Neural cell (in vitro differentiated cells): ENCODE measurements at regions not wholly inside any gene's neighbourhood (a gene's known extent, or its start where the extent isn't known, plus 50 kb on each side); places are given as distances from the start of the nearest gene placed in this dataset.

Experiments used
- H2AFZ ChIP-seq: fragments of 200-600, 300-800 bp; sonication (generic), shearing (Covaris generic); 2 replicates; pipeline ENCODE4 v1.6.0; 2014; ENCODE audit warnings: low read depth, mild to moderate bottlenecking, antibody characterized with exemption, low read length, moderate library complexity
- H3F3A ChIP-seq: fragments of 200-600 bp; shearing (Covaris generic); 2 replicates; pipeline ENCODE4 v1.6.1; 2016; ENCODE audit warnings: mild to moderate bottlenecking, moderate library complexity, mixed read lengths, antibody characterized with exemption, low read length; ENCODE audit not compliant: insufficient read depth, poor library complexity, severe bottlenecking
- H3K27ac ChIP-seq: fragments of 200-600, 300-800 bp; sonication (generic), shearing (Covaris generic); 2 replicates; pipeline ENCODE4 v1.5.1; 2014; ENCODE audit warnings: mild to moderate bottlenecking, low read length, moderate library complexity
- H3K27me3 ChIP-seq: fragments of 300-800, 200-600 bp; sonication (generic), shearing (Covaris generic); 2 replicates; pipeline ENCODE4 v1.6.0; 2014; ENCODE audit warnings: mild to moderate bottlenecking, low read depth, low read length, moderate library complexity; ENCODE audit not compliant: insufficient read depth
- H3K36me3 ChIP-seq: fragments of 300-800, 200-600 bp; sonication (generic), shearing (Covaris generic); 2 replicates; pipeline ENCODE4 v1.5.1; 2014; ENCODE audit warnings: mild to moderate bottlenecking, antibody characterized with exemption, low read length, moderate library complexity; ENCODE audit not compliant: insufficient read depth
- H3K4me2 ChIP-seq: fragments of 300-800, 200-600 bp; sonication (generic), shearing (Covaris generic); 2 replicates; pipeline ENCODE4 v1.6.0; 2014; ENCODE audit warnings: mild to moderate bottlenecking, low read length
- H3K4me3 ChIP-seq: fragments of 300-800, 200-600 bp; sonication (generic), shearing (Covaris generic); 2 replicates; pipeline ENCODE4 v1.5.1; 2014; ENCODE audit warnings: mild to moderate bottlenecking, low read length, moderate library complexity
- H3K79me2 ChIP-seq: fragments of 200-600 bp; shearing (Covaris generic); replicated peaks from 2 replicates; pipeline ENCODE4 v1.6.0; 2014; ENCODE audit warnings: mild to moderate bottlenecking, low read length, moderate library complexity; ENCODE audit not compliant: insufficient read depth
- H3K9ac ChIP-seq: fragments of 300-800, 200-600 bp; sonication (generic), shearing (Covaris generic); 2 replicates; pipeline ENCODE4 v1.6.1; 2016; ENCODE audit warnings: mild to moderate bottlenecking, low read length, mixed read lengths
- H3K9me2 ChIP-seq: fragments of 200-600 bp; shearing (Covaris generic); 2 replicates; pipeline ENCODE4 v1.6.1; 2016; ENCODE audit warnings: mild to moderate bottlenecking, low read length, mixed read lengths; ENCODE audit not compliant: insufficient read depth
- H3K9me3 ChIP-seq: fragments of 200-600, 300-800 bp; sonication (generic), shearing (Covaris generic); 2 replicates; pipeline ENCODE4 v1.6.1; 2016; ENCODE audit warnings: mild to moderate bottlenecking, mixed run types, low read length, moderate library complexity, mixed read lengths
- H4K20me1 ChIP-seq: fragments of 200-600 bp; shearing (Covaris generic); 2 replicates; pipeline ENCODE4 v1.6.1; 2016; ENCODE audit warnings: mild to moderate bottlenecking, mixed run types; ENCODE audit not compliant: insufficient read depth
- CTCF ChIP-seq: fragments of 450-650 bp; IDR thresholded peaks from 2 replicates; pipeline ENCODE4 v1.5.1; 2014; ENCODE audit warnings: antibody characterized with exemption, mild to moderate bottlenecking, moderate library complexity; ENCODE audit not compliant: poor library complexity, severe bottlenecking
- EP300 ChIP-seq: fragments of 450-650 bp; conservative IDR thresholded peaks from 2 replicates; pipeline ENCODE4 v1.6.1; 2014; ENCODE audit warnings: antibody characterized with exemption, mild to moderate bottlenecking, moderate library complexity; ENCODE audit not compliant: poor library complexity, severe bottlenecking
- EZH2 ChIP-seq: fragments of 200-600, 300-800 bp; shearing (Covaris generic), sonication (generic); IDR thresholded peaks from 2 replicates; pipeline ENCODE4 v1.6.1; 2014; ENCODE audit warnings: antibody characterized with exemption, low read length, borderline replicate concordance, mild to moderate bottlenecking; ENCODE audit not compliant: insufficient read depth, poor library complexity, severe bottlenecking
- MXI1 ChIP-seq: fragments of 450-650 bp; conservative IDR thresholded peaks from 2 replicates; pipeline ENCODE4 v1.6.1; 2014; ENCODE audit warnings: antibody characterized with exemption, mild to moderate bottlenecking; ENCODE audit not compliant: poor library complexity, severe bottlenecking
- POLR2AphosphoS5 ChIP-seq: IDR thresholded peaks from 2 replicates; pipeline ENCODE4 v1.6.1; 2012
- RAD21 ChIP-seq: fragments of 450-650 bp; conservative IDR thresholded peaks from 2 replicates; pipeline ENCODE4 v1.6.1; 2014; ENCODE audit warnings: antibody characterized with exemption, mild to moderate bottlenecking, moderate library complexity
- REST ChIP-seq: IDR thresholded peaks from 2 replicates; pipeline ENCODE4 v1.6.1; 2012; ENCODE audit warnings: borderline replicate concordance
- SMC3 ChIP-seq: fragments of 450-650 bp; conservative IDR thresholded peaks from 2 replicates; pipeline ENCODE4 v1.6.1; 2014; ENCODE audit warnings: antibody characterized with exemption, mild to moderate bottlenecking, moderate library complexity; ENCODE audit not compliant: poor library complexity
- TAF1 ChIP-seq: IDR thresholded peaks from 2 replicates; pipeline ENCODE4 v1.6.1; 2012; ENCODE audit warnings: low read depth

- Histone ChIP-seq H3F3A (no peaks in the 10 kb centered on the region), H3K27ac (peak overlapping the region; percentile 33), H3K9me2 (no peaks in the 10 kb centered on the region), H3K4me3 (peak overlapping the region; percentile 10), H3K9ac (no peak overlapping the region), H3K9me3 (no peaks in the 10 kb centered on the region), H3K79me2 (no peaks in the 10 kb centered on the region), H3K36me3 (no peaks in the 10 kb centered on the region), H3K27me3 (no peaks in the 10 kb centered on the region), H3K4me2 (no peak overlapping the region), H2AFZ (no peak overlapping the region), H4K20me1 (no peaks in the 10 kb centered on the region)
- no peak for TF ChIP-seq SMC3
- no peak for TF ChIP-seq POLR2AphosphoS5
- TF ChIP-seq MXI1 = no peak
Observed at GRCh38 chr1:77632216-77632615, 50.2 kb downstream of the ZZZ3 start.

GRCh38 chr1:77631751-77632150 is 50.7 kb downstream of the ZZZ3 start:
- H3K9me2 ChIP-seq = no peaks in the 10 kb centered on the region
- H3K27ac ChIP-seq = no peak overlapping the region
- no peaks in the 10 kb centered on the region for H3F3A ChIP-seq
- no peaks in the 10 kb centered on the region for H3K27me3 ChIP-seq
- H3K9me3 ChIP-seq = no peaks in the 10 kb centered on the region
- no peaks in the 10 kb centered on the region for H3K79me2 ChIP-seq
- no peak overlapping the region for H3K4me3 ChIP-seq
- H3K4me2 ChIP-seq = no peak overlapping the region
- H2AFZ ChIP-seq = no peak overlapping the region
- H3K36me3 ChIP-seq = no peaks in the 10 kb centered on the region
- H3K9ac ChIP-seq = no peak overlapping the region
- H4K20me1 ChIP-seq = no peaks in the 10 kb centered on the region
- TF ChIP-seq EP300 (no peak), EZH2 (no peak), TAF1 (no peak), SMC3 (no peak), POLR2AphosphoS5 (no peak), RAD21 (no peak), CTCF (no peak), MXI1 (no peak), REST (no peak)

- no peaks in the 10 kb centered on the region for H4K20me1 ChIP-seq
- H3K4me2 ChIP-seq = no peak overlapping the region
- no peaks in the 10 kb centered on the region for H3F3A ChIP-seq
- H3K4me3 ChIP-seq = no peak overlapping the region
- H2AFZ ChIP-seq = no peak overlapping the region
- H3K36me3 ChIP-seq = no peaks in the 10 kb centered on the region
- H3K9ac ChIP-seq = no peak overlapping the region
- H3K9me2 ChIP-seq = no peaks in the 10 kb centered on the region
- no peaks in the 10 kb centered on the region for H3K27me3 ChIP-seq
- H3K79me2 ChIP-seq = no peaks in the 10 kb centered on the region
- TF ChIP-seq REST = no peak
- no peak for TF ChIP-seq SMC3
- no peak for TF ChIP-seq TAF1
- TF ChIP-seq POLR2AphosphoS5 = no peak
- no peak for TF ChIP-seq CTCF
- no peak for TF ChIP-seq RAD21
- no peak overlapping the region for H3K27ac ChIP-seq
- no peaks in the 10 kb centered on the region for H3K9me3 ChIP-seq
Observed at GRCh38 chr1:77631302-77631701, 51.2 kb downstream of the ZZZ3 start.
